ENCODE measurements at regions not wholly inside any gene's neighbourhood (a gene's known extent, or its start where the extent isn't known, plus 50 kb on each side); places are given as distances from the start of the nearest gene placed in this dataset.

GRCh38 chr16:59179446-59180082, 445.4 kb upstream of the GOT2 start:
- DNase-seq: no peak

GRCh38 chr16:59173408-59173831, 439.3 kb upstream of the GOT2 start:
- no peak for DNase-seq

- no peak for DNase-seq
These were observed 436.1 kb upstream of the GOT2 start for GRCh38 chr16:59170099-59170712.

GRCh38 chr16:59169168-59169567, 435.1 kb upstream of the GOT2 start:
- DNase-seq: no peak

GRCh38 chr16:59168461-59169114, 434.5 kb upstream of the GOT2 start:
- DNase-seq: no peak

- no peak for DNase-seq
These were observed 430.3 kb upstream of the GOT2 start for GRCh38 chr16:59164461-59164860.

GRCh38 chr16:59163371-59164055, 429.4 kb upstream of the GOT2 start:
- no peak for DNase-seq

GRCh38 chr16:59161679-59162078, 427.6 kb upstream of the GOT2 start:
- DNase-seq: no peak

GRCh38 chr16:59154295-59154694, 420.2 kb upstream of the GOT2 start:
- no peak for DNase-seq

- no peak for DNase-seq
These were observed 414.6 kb upstream of the GOT2 start for GRCh38 chr16:59148769-59149155.

GRCh38 chr16:59148056-59148768, 414.1 kb upstream of the GOT2 start:
- DNase-seq: no peak

- no peak for DNase-seq
These were observed 412.0 kb upstream of the GOT2 start for GRCh38 chr16:59146140-59146539.

GRCh38 chr16:59144841-59145240, 410.7 kb upstream of the GOT2 start:
- DNase-seq: no peak

GRCh38 chr16:59144326-59144725, 410.2 kb upstream of the GOT2 start:
- no peak for DNase-seq

GRCh38 chr16:59126486-59126885, 392.4 kb upstream of the GOT2 start:
- no peak for DNase-seq

GRCh38 chr16:59124056-59124455, 389.9 kb upstream of the GOT2 start:
- DNase-seq: no peak

- no peak for DNase-seq
These were observed 389.4 kb upstream of the GOT2 start for GRCh38 chr16:59123479-59123878.

GRCh38 chr16:59122262-59122537, 388.1 kb upstream of the GOT2 start:
- no peak for DNase-seq

- DNase-seq: no peak
These were observed 387.5 kb upstream of the GOT2 start for GRCh38 chr16:59121411-59122261.

GRCh38 chr16:59116744-59117143, 382.6 kb upstream of the GOT2 start:
- DNase-seq: no peak

- no peak for DNase-seq
These were observed 380.7 kb upstream of the GOT2 start for GRCh38 chr16:59114790-59115189.

- DNase-seq: no peak
These were observed 379.0 kb upstream of the GOT2 start for GRCh38 chr16:59113004-59113670.
